ENCODE measurements at regions not wholly inside any gene's neighbourhood (a gene's known extent, or its start where the extent isn't known, plus 50 kb on each side); places are given as distances from the start of the nearest gene placed in this dataset.

GRCh38 chr12:73181244-73181643, 909.1 kb downstream of the TRHDE start:
- TF ChIP-seq CTCF (IDR thresholded peaks at IDR 0.05; ENCODE audit: low read depth, low read length, poor library complexity, severe bottlenecking), result no peak
- TF ChIP-seq EZH2phosphoT487 (IDR thresholded peaks at IDR 0.05; ENCODE audit: borderline replicate concordance, low read length), result no peak

Measured in DOHH2 (cell line).